Hepatocyte (in vitro differentiated cells): ENCODE measurements at regions not wholly inside any gene's neighbourhood (a gene's known extent, or its start where the extent isn't known, plus 50 kb on each side); places are given as distances from the start of the nearest gene placed in this dataset.

Experiments
- EZH2 ChIP-seq: fragments of 200-600 bp; sonication (generic); IDR thresholded peaks from 2 replicates; pipeline ENCODE4 v1.6.1; 2016; ENCODE audit warnings: antibody characterized with exemption, mild to moderate bottlenecking, borderline replicate concordance
- TF ChIP-seq, protein P1 (sequence below): fragments of 200-600 bp; sonication (generic); IDR thresholded peaks from 2 replicates; pipeline ENCODE4 v1.5.1; 2016; ENCODE audit warnings: antibody characterized with exemption, mild to moderate bottlenecking; ENCODE audit not compliant: poor library complexity

DNA sequence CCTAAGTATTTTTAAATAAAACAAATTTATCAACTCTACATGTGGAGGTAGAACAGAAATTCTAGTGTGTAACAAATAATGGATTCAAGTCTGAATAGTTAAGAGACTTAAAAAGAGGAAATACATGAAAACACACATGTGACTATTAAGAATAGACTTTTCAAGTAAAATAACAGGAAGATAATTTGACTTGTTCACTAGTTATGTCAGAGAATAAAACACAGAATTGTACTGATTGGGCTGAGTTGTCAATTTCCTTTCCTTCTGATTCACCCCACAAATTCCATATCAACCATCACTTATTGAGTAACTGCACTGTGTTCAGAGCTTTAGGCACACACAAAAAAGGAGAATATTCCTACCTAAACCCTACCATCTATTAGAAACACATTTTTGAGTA, 557.2 kb downstream of the TUSC7 start:
- TF ChIP-seq EZH2: no peak
- TF ChIP-seq, protein P1, sequence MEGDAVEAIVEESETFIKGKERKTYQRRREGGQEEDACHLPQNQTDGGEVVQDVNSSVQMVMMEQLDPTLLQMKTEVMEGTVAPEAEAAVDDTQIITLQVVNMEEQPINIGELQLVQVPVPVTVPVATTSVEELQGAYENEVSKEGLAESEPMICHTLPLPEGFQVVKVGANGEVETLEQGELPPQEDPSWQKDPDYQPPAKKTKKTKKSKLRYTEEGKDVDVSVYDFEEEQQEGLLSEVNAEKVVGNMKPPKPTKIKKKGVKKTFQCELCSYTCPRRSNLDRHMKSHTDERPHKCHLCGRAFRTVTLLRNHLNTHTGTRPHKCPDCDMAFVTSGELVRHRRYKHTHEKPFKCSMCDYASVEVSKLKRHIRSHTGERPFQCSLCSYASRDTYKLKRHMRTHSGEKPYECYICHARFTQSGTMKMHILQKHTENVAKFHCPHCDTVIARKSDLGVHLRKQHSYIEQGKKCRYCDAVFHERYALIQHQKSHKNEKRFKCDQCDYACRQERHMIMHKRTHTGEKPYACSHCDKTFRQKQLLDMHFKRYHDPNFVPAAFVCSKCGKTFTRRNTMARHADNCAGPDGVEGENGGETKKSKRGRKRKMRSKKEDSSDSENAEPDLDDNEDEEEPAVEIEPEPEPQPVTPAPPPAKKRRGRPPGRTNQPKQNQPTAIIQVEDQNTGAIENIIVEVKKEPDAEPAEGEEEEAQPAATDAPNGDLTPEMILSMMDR: no peak
